HG03460 (cell line): ENCODE measurements at regions not wholly inside any gene's neighbourhood (a gene's known extent, or its start where the extent isn't known, plus 50 kb on each side); places are given as distances from the start of the nearest gene placed in this dataset.
"Not testable (repeated sequence)": the region's sequence is repeated elsewhere in the genome, so short reads cannot be mapped to it uniquely, and the experiment has no call there.

ENCODE experiments used
- ATAC-seq: cut with Tn5 transposase; IDR thresholded peaks from one replicate; pipeline ENCODE4 v1.9.1; 2021; ENCODE audit not compliant: unreplicated experiment

GRCh38 chr4:164550989-164551712 is 202.8 kb upstream of the SMIM31 start:
- ATAC-seq = no peak

GRCh38 chr4:164551713-164552040 is 202.3 kb upstream of the SMIM31 start:
- no peak for ATAC-seq

- ATAC-seq = no peak
These were observed 182.1 kb upstream of the SMIM31 start for GRCh38 chr4:164571593-164572390.

- no peak for ATAC-seq
These were observed 181.1 kb upstream of the SMIM31 start for GRCh38 chr4:164572877-164573279.

GRCh38 chr4:164575861-164576260 is 178.1 kb upstream of the SMIM31 start:
- ATAC-seq = no peak

- ATAC-seq = no peak
These were observed 174.5 kb upstream of the SMIM31 start for GRCh38 chr4:164579270-164579942.

- no peak for ATAC-seq
These were observed 162.3 kb upstream of the SMIM31 start for GRCh38 chr4:164591666-164592065.

GRCh38 chr4:164595751-164596150 is 158.2 kb upstream of the SMIM31 start:
- no peak for ATAC-seq

- no peak for ATAC-seq
These were observed 157.5 kb upstream of the SMIM31 start for GRCh38 chr4:164596318-164596878.

GRCh38 chr4:164596927-164597326 is 157.0 kb upstream of the SMIM31 start:
- ATAC-seq = no peak

GRCh38 chr4:164601653-164602052 is 152.3 kb upstream of the SMIM31 start:
- ATAC-seq = no peak

GRCh38 chr4:164605791-164606190 is 148.1 kb upstream of the SMIM31 start:
- not testable (repeated sequence) for ATAC-seq

GRCh38 chr4:164606478-164606877 is 147.5 kb upstream of the SMIM31 start:
- ATAC-seq = peak; percentile 99

- ATAC-seq = no peak
These were observed 140.7 kb upstream of the SMIM31 start for GRCh38 chr4:164613256-164613655.

- ATAC-seq = no peak
These were observed 140.1 kb upstream of the SMIM31 start for GRCh38 chr4:164613792-164614191.

GRCh38 chr4:164614329-164614728 is 139.6 kb upstream of the SMIM31 start:
- no peak for ATAC-seq

- ATAC-seq = no peak
These were observed 138.9 kb upstream of the SMIM31 start for GRCh38 chr4:164614999-164615398.

GRCh38 chr4:164615964-164616363 is 138.0 kb upstream of the SMIM31 start:
- no peak for ATAC-seq

GRCh38 chr4:164616961-164617360 is 137.0 kb upstream of the SMIM31 start:
- ATAC-seq = no peak

GRCh38 chr4:164617426-164617825 is 136.5 kb upstream of the SMIM31 start:
- ATAC-seq = no peak

GRCh38 chr4:164617911-164618310 is 136.0 kb upstream of the SMIM31 start:
- no peak for ATAC-seq
